IMR-90 (cell line): ENCODE measurements at regions not wholly inside any gene's neighbourhood (a gene's known extent, or its start where the extent isn't known, plus 50 kb on each side); places are given as distances from the start of the nearest gene placed in this dataset.

Source experiments
- ATAC-seq: fragments of 200-7000 bp; cut with Tn5 transposase; 2 replicates; pipeline ENCODE4 v1.9.1; 2020; ENCODE audit warnings: low read depth, mild to moderate bottlenecking, moderate library complexity
- BruUV-seq: library from RNA; stranded (reverse); fragments of 400-500 nt; replicated peaks from 2 replicates; lab custom pipeline; 2021; lab: Mats Ljungman, UMichigan
- CTCF ChIA-PET: fragments of 300-600 bp; formaldehyde crosslinking; extraction: SDS; loops from one replicate; lab custom pipeline; 2021; ENCODE audit warnings: antibody characterized with exemption; lab: Yijun Ruan, JAX
- POLR2A ChIA-PET: fragments of 300-600 bp; sonication (Branson Sonifier 250); formaldehyde crosslinking; loops from one replicate; lab custom pipeline; 2022; ENCODE audit warnings: antibody characterized with exemption; ENCODE audit not compliant: unreplicated experiment; lab: Charles Lee
- DNase-seq: peaks from one replicate; pipeline ENCODE4 v3.0.0; 2013
- H2AFZ ChIP-seq: replicated peaks from 2 replicates; pipeline ENCODE3; 2013; ENCODE audit warnings: low read length, mild to moderate bottlenecking; ENCODE audit not compliant: poor library complexity
- H2AK5ac ChIP-seq: 2 replicates; pipeline ENCODE4 v1.6.1; 2013; ENCODE audit warnings: low read depth, low read length, inconsistent platforms
- H2AK9ac ChIP-seq: replicated peaks from 2 replicates; pipeline ENCODE3; 2013; ENCODE audit warnings: mild to moderate bottlenecking, low read depth, low read length, moderate library complexity; ENCODE audit not compliant: poor library complexity
- H2BK120ac ChIP-seq: 2 replicates; pipeline ENCODE4 v1.6.1; 2013; ENCODE audit warnings: low read depth, low read length, inconsistent platforms
- H2BK15ac ChIP-seq: 3 replicates; pipeline ENCODE4 v1.6.1; 2013; ENCODE audit warnings: low read depth, low read length, inconsistent platforms
- H2BK20ac ChIP-seq: 2 replicates; pipeline ENCODE4 v1.6.1; 2013; ENCODE audit warnings: low read depth, mild to moderate bottlenecking, inconsistent platforms, low read length, moderate library complexity
- H2BK5ac ChIP-seq: 2 replicates; pipeline ENCODE4 v1.6.1; 2013; ENCODE audit warnings: mild to moderate bottlenecking, low read depth, low read length, inconsistent platforms; ENCODE audit not compliant: poor library complexity, severe bottlenecking
- H3K14ac ChIP-seq: replicated peaks from 2 replicates; pipeline ENCODE4 v1.6.1; 2013; ENCODE audit warnings: low read depth, low read length, inconsistent platforms
- H3K18ac ChIP-seq: 2 replicates; pipeline ENCODE4 v1.6.1; 2013; ENCODE audit warnings: low read depth, low read length, control low read depth
- H3K23ac ChIP-seq: 2 replicates; pipeline ENCODE4 v1.6.1; 2013; ENCODE audit warnings: low read depth, low read length, inconsistent platforms
- H3K27ac ChIP-seq: 2 replicates; pipeline ENCODE4 v1.5.1; 2013; ENCODE audit warnings: mild to moderate bottlenecking, control low read depth, low read length; ENCODE audit not compliant: insufficient read depth
- H3K27me3 ChIP-seq: 2 replicates; pipeline ENCODE4 v1.6.1; 2013; ENCODE audit warnings: low read length; ENCODE audit not compliant: control insufficient read depth, insufficient read depth
- H3K36me3 ChIP-seq: 2 replicates; pipeline ENCODE4 v1.6.1; 2013; ENCODE audit warnings: low read length, mixed read lengths; ENCODE audit not compliant: control insufficient read depth, insufficient read depth
- H3K4ac ChIP-seq: 2 replicates; pipeline ENCODE4 v1.6.1; 2013; ENCODE audit warnings: low read depth, low read length, inconsistent platforms
- H3K4me1 ChIP-seq: 2 replicates; pipeline ENCODE4 v1.6.1; 2013; ENCODE audit warnings: low read length, mixed read lengths; ENCODE audit not compliant: control insufficient read depth, insufficient read depth
- H3K4me2 ChIP-seq: 2 replicates; pipeline ENCODE4 v1.6.1; 2013; ENCODE audit warnings: low read depth, mild to moderate bottlenecking, control low read depth, low read length, moderate library complexity
- H3K4me3 ChIP-seq: 2 replicates; pipeline ENCODE4 v1.5.1; 2013; ENCODE audit warnings: low read depth, mild to moderate bottlenecking, control low read depth, low read length, moderate library complexity; ENCODE audit not compliant: insufficient read depth
- H3K56ac ChIP-seq: 2 replicates; pipeline ENCODE4 v1.6.1; 2013; ENCODE audit warnings: low read length, inconsistent platforms; ENCODE audit not compliant: insufficient read depth; ENCODE audit errors: extremely low read depth
- H3K79me1 ChIP-seq, 2 experiments: 2 replicates each; pipeline ENCODE4 v1.6.1; 2013; ENCODE audit warnings: low read length in 2 of 2, inconsistent platforms in 1 of 2, low read depth in 1 of 2
- H3K9ac ChIP-seq: 2 replicates; pipeline ENCODE4 v1.6.1; 2013; ENCODE audit warnings: low read depth, low read length, control low read depth
- H3K9me1 ChIP-seq: 2 replicates; pipeline ENCODE4 v1.6.1; 2013; ENCODE audit warnings: low read length, inconsistent platforms; ENCODE audit not compliant: insufficient read depth
- H3K9me3 ChIP-seq: 2 replicates; pipeline ENCODE4 v1.6.1; 2013; ENCODE audit warnings: low read length; ENCODE audit not compliant: control insufficient read depth, insufficient read depth
- H4K20me1 ChIP-seq: 2 replicates; pipeline ENCODE4 v1.6.1; 2013; ENCODE audit warnings: low read length, inconsistent platforms; ENCODE audit not compliant: insufficient read depth
- H4K5ac ChIP-seq: 2 replicates; pipeline ENCODE4 v1.6.1; 2013; ENCODE audit warnings: mild to moderate bottlenecking, low read depth, low read length, control low read depth
- H4K8ac ChIP-seq, 2 experiments: 2 replicates each; pipeline ENCODE4 v1.6.1; 2013; ENCODE audit warnings: low read depth in 2 of 2, low read length in 2 of 2, control low read depth in 1 of 2, inconsistent platforms in 1 of 2
- H4K91ac ChIP-seq: 2 replicates; pipeline ENCODE4 v1.6.1; 2013; ENCODE audit warnings: low read depth, low read length, inconsistent platforms; ENCODE audit not compliant: insufficient read depth
- BHLHE40 ChIP-seq: fragments of 150-350 bp; IDR thresholded peaks from 2 replicates; pipeline ENCODE4 v1.6.1; 2016; ENCODE audit warnings: mild to moderate bottlenecking, low read depth, low read length
- CEBPB ChIP-seq: IDR thresholded peaks from 2 replicates; pipeline ENCODE4 v1.6.1; 2012; ENCODE audit warnings: low read depth, low read length, improper control_type of control experiment
- CHD1 ChIP-seq: IDR thresholded peaks from 2 replicates; pipeline ENCODE4 v1.6.1; 2012; ENCODE audit warnings: low read depth, low read length, improper control_type of control experiment
- FOS ChIP-seq: fragments of 150-350 bp; IDR thresholded peaks from 2 replicates; pipeline ENCODE4 v1.6.1; 2016; ENCODE audit warnings: low read depth, low read length
- MAFK ChIP-seq: IDR thresholded peaks from 2 replicates; pipeline ENCODE4 v1.6.1; 2012; ENCODE audit warnings: low read depth, low read length, improper control_type of control experiment
- MAZ ChIP-seq: IDR thresholded peaks from 2 replicates; pipeline ENCODE4 v1.6.1; 2012; ENCODE audit warnings: low read depth, mild to moderate bottlenecking, low read length, improper control_type of control experiment, moderate library complexity, borderline replicate concordance
- MXI1 ChIP-seq: IDR thresholded peaks from 2 replicates; pipeline ENCODE4 v1.6.1; 2012; ENCODE audit warnings: low read depth, mild to moderate bottlenecking, low read length, moderate library complexity, borderline replicate concordance
- NFE2L2 ChIP-seq: fragments of 150-350 bp; IDR thresholded peaks from 2 replicates; pipeline ENCODE4 v1.6.1; 2016; ENCODE audit warnings: low read depth, mild to moderate bottlenecking, low read length
- RAD21 ChIP-seq: IDR thresholded peaks from 2 replicates; pipeline ENCODE4 v1.6.1; 2012; ENCODE audit warnings: low read length, improper control_type of control experiment
- RCOR1 ChIP-seq: IDR thresholded peaks from 2 replicates; pipeline ENCODE4 v1.6.1; 2012; ENCODE audit warnings: mild to moderate bottlenecking, low read length, improper control_type of control experiment; ENCODE audit not compliant: insufficient replicate concordance
- RFX5 ChIP-seq: IDR thresholded peaks from 2 replicates; pipeline ENCODE4 v1.8.0; 2012; ENCODE audit warnings: low read depth, mild to moderate bottlenecking, low read length, moderate library complexity
- SMC3 ChIP-seq: fragments of 150-350 bp; IDR thresholded peaks from 2 replicates; pipeline ENCODE4 v1.6.1; 2016; ENCODE audit warnings: low read depth, mild to moderate bottlenecking, antibody characterized with exemption, low read length, moderate library complexity
- WGBS, 2 experiments: methylation state at CpG; one replicate each; pipeline versions ENCODE4 v1.1.5 to v1.1.7; 2013; ENCODE audit warnings: missing lambda C conversion rate in 2 of 2; ENCODE audit not compliant: insufficient read length in 1 of 2; ENCODE audit errors: extremely low coverage in 2 of 2; 5-methylcytosine and 5-hydroxymethylcytosine counted together
- dilution Hi-C: fragments of 300-500 bp; cut with HindIII; formaldehyde crosslinking; loops from one replicate; pipeline ENCODE4 v1.14.3; 2018; ENCODE audit warnings: low sequenced_read_pairs; ENCODE audit not compliant: unreplicated experiment
- in situ Hi-C: fragments of 300-500 bp; cut with MboI; formaldehyde crosslinking; loops from 3 replicates; pipeline ENCODE4 v1.14.3; 2019; ENCODE audit warnings: low sequenced_read_pairs, inconsistent platforms, mixed read lengths
- intact Hi-C: fragments of 100-400 bp; cut with micrococcal nuclease; formaldehyde crosslinking; loops from 2 replicates; pipeline ENCODE4 v1.10.0; 2022
- TF ChIP-seq, protein P1 (sequence below): fragments of 150-350 bp; IDR thresholded peaks from 2 replicates; pipeline ENCODE4 v1.6.1; 2017; ENCODE audit warnings: mild to moderate bottlenecking, antibody characterized with exemption, low read length, low read depth
- TF ChIP-seq, protein P2 (sequence below): fragments of 150-350 bp; IDR thresholded peaks from 2 replicates; pipeline ENCODE4 v1.6.1; 2016; ENCODE audit warnings: low read depth, mild to moderate bottlenecking, low read length, moderate library complexity, borderline replicate concordance
- TF ChIP-seq, protein P3 (sequence below): conservative IDR thresholded peaks from 2 replicates; pipeline ENCODE4 v1.5.1; 2012; ENCODE audit warnings: mild to moderate bottlenecking, low read depth, low read length, improper control_type of control experiment

DNA sequence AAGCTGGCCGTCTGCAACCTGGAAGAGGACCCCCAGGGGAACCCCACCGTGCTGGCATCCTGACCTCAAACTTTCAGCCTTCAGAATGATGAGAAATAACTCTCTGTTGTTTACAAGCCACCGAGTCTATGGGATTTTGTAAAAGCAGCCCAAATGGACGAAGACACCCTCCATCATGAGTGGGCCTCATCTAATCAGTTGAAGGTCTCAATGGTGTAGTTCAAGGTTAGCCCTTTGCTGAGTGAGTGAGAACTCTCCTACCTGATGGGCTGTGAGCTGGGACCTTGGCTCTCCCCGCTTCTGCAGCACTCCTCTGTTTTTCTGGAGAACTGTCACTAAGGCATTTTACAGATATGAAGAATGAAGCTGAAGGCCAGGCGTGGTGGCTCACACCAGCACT is 325.9 kb upstream of the TNRC6C start:
- ChIA-PET CTCF (no interaction called here), POLR2A (no interaction called here)
- no peak overlapping the region for H3K18ac ChIP-seq
- no CpG with 5 or more reads among the region's 6 CpGs for WGBS, 2 experiments
- H3K56ac ChIP-seq, result no peak overlapping the region
- H2BK15ac ChIP-seq, result no peak overlapping the region
- H3K36me3 ChIP-seq, result no peaks in the 10 kb centered on the region
- H2BK120ac ChIP-seq, result no peak overlapping the region
- no peak overlapping the region for H4K5ac ChIP-seq
- H2AK5ac ChIP-seq, result no peak overlapping the region
- intact Hi-C loops (no loop called here), in situ Hi-C loops (no loop called here), dilution Hi-C loops (no loop called here)
- H2BK20ac ChIP-seq, result no peak overlapping the region
- H3K9me1 ChIP-seq, result no peaks in the 10 kb centered on the region
- H4K8ac ChIP-seq, result no peak overlapping the region
- no peak overlapping the region for H3K4me3 ChIP-seq
- H4K91ac ChIP-seq, result no peak overlapping the region
- no peaks in the 10 kb centered on the region for H4K20me1 ChIP-seq
- H3K4me1 ChIP-seq, result no peaks in the 10 kb centered on the region
- TF ChIP-seq SMC3 (no peak), MAZ (no peak), RFX5 (no peak), FOS (no peak), RAD21 (no peak), NFE2L2 (no peak), CHD1 (no peak), CEBPB (no peak), BHLHE40 (no peak), MXI1 (no peak), RCOR1 (no peak), MAFK (no peak)
- TF ChIP-seq, protein P1, sequence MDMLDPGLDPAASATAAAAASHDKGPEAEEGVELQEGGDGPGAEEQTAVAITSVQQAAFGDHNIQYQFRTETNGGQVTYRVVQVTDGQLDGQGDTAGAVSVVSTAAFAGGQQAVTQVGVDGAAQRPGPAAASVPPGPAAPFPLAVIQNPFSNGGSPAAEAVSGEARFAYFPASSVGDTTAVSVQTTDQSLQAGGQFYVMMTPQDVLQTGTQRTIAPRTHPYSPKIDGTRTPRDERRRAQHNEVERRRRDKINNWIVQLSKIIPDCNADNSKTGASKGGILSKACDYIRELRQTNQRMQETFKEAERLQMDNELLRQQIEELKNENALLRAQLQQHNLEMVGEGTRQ, result no peak
- TF ChIP-seq, protein P2, sequence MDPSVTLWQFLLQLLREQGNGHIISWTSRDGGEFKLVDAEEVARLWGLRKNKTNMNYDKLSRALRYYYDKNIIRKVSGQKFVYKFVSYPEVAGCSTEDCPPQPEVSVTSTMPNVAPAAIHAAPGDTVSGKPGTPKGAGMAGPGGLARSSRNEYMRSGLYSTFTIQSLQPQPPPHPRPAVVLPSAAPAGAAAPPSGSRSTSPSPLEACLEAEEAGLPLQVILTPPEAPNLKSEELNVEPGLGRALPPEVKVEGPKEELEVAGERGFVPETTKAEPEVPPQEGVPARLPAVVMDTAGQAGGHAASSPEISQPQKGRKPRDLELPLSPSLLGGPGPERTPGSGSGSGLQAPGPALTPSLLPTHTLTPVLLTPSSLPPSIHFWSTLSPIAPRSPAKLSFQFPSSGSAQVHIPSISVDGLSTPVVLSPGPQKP, result no peak
- TF ChIP-seq, protein P3, sequence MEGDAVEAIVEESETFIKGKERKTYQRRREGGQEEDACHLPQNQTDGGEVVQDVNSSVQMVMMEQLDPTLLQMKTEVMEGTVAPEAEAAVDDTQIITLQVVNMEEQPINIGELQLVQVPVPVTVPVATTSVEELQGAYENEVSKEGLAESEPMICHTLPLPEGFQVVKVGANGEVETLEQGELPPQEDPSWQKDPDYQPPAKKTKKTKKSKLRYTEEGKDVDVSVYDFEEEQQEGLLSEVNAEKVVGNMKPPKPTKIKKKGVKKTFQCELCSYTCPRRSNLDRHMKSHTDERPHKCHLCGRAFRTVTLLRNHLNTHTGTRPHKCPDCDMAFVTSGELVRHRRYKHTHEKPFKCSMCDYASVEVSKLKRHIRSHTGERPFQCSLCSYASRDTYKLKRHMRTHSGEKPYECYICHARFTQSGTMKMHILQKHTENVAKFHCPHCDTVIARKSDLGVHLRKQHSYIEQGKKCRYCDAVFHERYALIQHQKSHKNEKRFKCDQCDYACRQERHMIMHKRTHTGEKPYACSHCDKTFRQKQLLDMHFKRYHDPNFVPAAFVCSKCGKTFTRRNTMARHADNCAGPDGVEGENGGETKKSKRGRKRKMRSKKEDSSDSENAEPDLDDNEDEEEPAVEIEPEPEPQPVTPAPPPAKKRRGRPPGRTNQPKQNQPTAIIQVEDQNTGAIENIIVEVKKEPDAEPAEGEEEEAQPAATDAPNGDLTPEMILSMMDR, result no peak
- DNase-seq, result no peak
- H3K23ac ChIP-seq, result no peak overlapping the region
- H3K4me2 ChIP-seq, result no peak overlapping the region
- no peak for ATAC-seq
- no peak overlapping the region for H2AFZ ChIP-seq
- no peak overlapping the region for H3K9ac ChIP-seq
- H2BK5ac ChIP-seq, result no peak overlapping the region
- no peak overlapping the region for H2AK9ac ChIP-seq
- no TSS peak for BruUV-seq
- H3K4ac ChIP-seq, result no peak overlapping the region
- H3K9me3 ChIP-seq, result peaks cover 3% of the 10 kb centered on the region; the same call in 1 of the 2 replicates
- H3K27me3 ChIP-seq, result peaks cover 29% of the 10 kb centered on the region
- H3K79me1 ChIP-seq, result no peaks in the 10 kb centered on the region
- no peak overlapping the region for H3K14ac ChIP-seq
- H3K27ac ChIP-seq, result no peak overlapping the region
